ENCODE measurements at regions not wholly inside any gene's neighbourhood (a gene's known extent, or its start where the extent isn't known, plus 50 kb on each side); places are given as distances from the start of the nearest gene placed in this dataset.

GRCh38 chr15:66936861-66937582 lies 128.4 kb upstream of the SMAD3 start:
- TF ChIP-seq POLR2A (IDR thresholded peaks at IDR 0.05) = no peak
- no peak for TF ChIP-seq POLR2AphosphoS5 (IDR thresholded peaks at IDR 0.05)
- TF ChIP-seq CTCF (IDR thresholded peaks at IDR 0.05) = no peak

Data from prostate gland (tissue), 2 donors.